Neural cell (in vitro differentiated cells): ENCODE measurements at regions not wholly inside any gene's neighbourhood (a gene's known extent, or its start where the extent isn't known, plus 50 kb on each side); places are given as distances from the start of the nearest gene placed in this dataset.

Experiments used
- H2AFZ ChIP-seq: fragments of 200-600, 300-800 bp; sonication (generic), shearing (Covaris generic); 2 replicates; pipeline ENCODE4 v1.6.0; 2014; ENCODE audit warnings: low read depth, mild to moderate bottlenecking, antibody characterized with exemption, low read length, moderate library complexity
- H3F3A ChIP-seq: fragments of 200-600 bp; shearing (Covaris generic); 2 replicates; pipeline ENCODE4 v1.6.1; 2016; ENCODE audit warnings: mild to moderate bottlenecking, moderate library complexity, mixed read lengths, antibody characterized with exemption, low read length; ENCODE audit not compliant: insufficient read depth, poor library complexity, severe bottlenecking
- H3K27ac ChIP-seq: fragments of 200-600, 300-800 bp; sonication (generic), shearing (Covaris generic); 2 replicates; pipeline ENCODE4 v1.5.1; 2014; ENCODE audit warnings: mild to moderate bottlenecking, low read length, moderate library complexity
- H3K27me3 ChIP-seq: fragments of 300-800, 200-600 bp; sonication (generic), shearing (Covaris generic); 2 replicates; pipeline ENCODE4 v1.6.0; 2014; ENCODE audit warnings: mild to moderate bottlenecking, low read depth, low read length, moderate library complexity; ENCODE audit not compliant: insufficient read depth
- H3K36me3 ChIP-seq: fragments of 300-800, 200-600 bp; sonication (generic), shearing (Covaris generic); 2 replicates; pipeline ENCODE4 v1.5.1; 2014; ENCODE audit warnings: mild to moderate bottlenecking, antibody characterized with exemption, low read length, moderate library complexity; ENCODE audit not compliant: insufficient read depth
- H3K4me2 ChIP-seq: fragments of 300-800, 200-600 bp; sonication (generic), shearing (Covaris generic); 2 replicates; pipeline ENCODE4 v1.6.0; 2014; ENCODE audit warnings: mild to moderate bottlenecking, low read length
- H3K4me3 ChIP-seq: fragments of 300-800, 200-600 bp; sonication (generic), shearing (Covaris generic); 2 replicates; pipeline ENCODE4 v1.5.1; 2014; ENCODE audit warnings: mild to moderate bottlenecking, low read length, moderate library complexity
- H3K79me2 ChIP-seq: fragments of 200-600 bp; shearing (Covaris generic); replicated peaks from 2 replicates; pipeline ENCODE4 v1.6.0; 2014; ENCODE audit warnings: mild to moderate bottlenecking, low read length, moderate library complexity; ENCODE audit not compliant: insufficient read depth
- H3K9ac ChIP-seq: fragments of 300-800, 200-600 bp; sonication (generic), shearing (Covaris generic); 2 replicates; pipeline ENCODE4 v1.6.1; 2016; ENCODE audit warnings: mild to moderate bottlenecking, low read length, mixed read lengths
- H3K9me2 ChIP-seq: fragments of 200-600 bp; shearing (Covaris generic); 2 replicates; pipeline ENCODE4 v1.6.1; 2016; ENCODE audit warnings: mild to moderate bottlenecking, low read length, mixed read lengths; ENCODE audit not compliant: insufficient read depth
- H3K9me3 ChIP-seq: fragments of 200-600, 300-800 bp; sonication (generic), shearing (Covaris generic); 2 replicates; pipeline ENCODE4 v1.6.1; 2016; ENCODE audit warnings: mild to moderate bottlenecking, mixed run types, low read length, moderate library complexity, mixed read lengths
- H4K20me1 ChIP-seq: fragments of 200-600 bp; shearing (Covaris generic); 2 replicates; pipeline ENCODE4 v1.6.1; 2016; ENCODE audit warnings: mild to moderate bottlenecking, mixed run types; ENCODE audit not compliant: insufficient read depth
- CTCF ChIP-seq: fragments of 450-650 bp; IDR thresholded peaks from 2 replicates; pipeline ENCODE4 v1.5.1; 2014; ENCODE audit warnings: antibody characterized with exemption, mild to moderate bottlenecking, moderate library complexity; ENCODE audit not compliant: poor library complexity, severe bottlenecking
- EP300 ChIP-seq: fragments of 450-650 bp; conservative IDR thresholded peaks from 2 replicates; pipeline ENCODE4 v1.6.1; 2014; ENCODE audit warnings: antibody characterized with exemption, mild to moderate bottlenecking, moderate library complexity; ENCODE audit not compliant: poor library complexity, severe bottlenecking
- EZH2 ChIP-seq: fragments of 200-600, 300-800 bp; shearing (Covaris generic), sonication (generic); IDR thresholded peaks from 2 replicates; pipeline ENCODE4 v1.6.1; 2014; ENCODE audit warnings: antibody characterized with exemption, low read length, borderline replicate concordance, mild to moderate bottlenecking; ENCODE audit not compliant: insufficient read depth, poor library complexity, severe bottlenecking
- MXI1 ChIP-seq: fragments of 450-650 bp; conservative IDR thresholded peaks from 2 replicates; pipeline ENCODE4 v1.6.1; 2014; ENCODE audit warnings: antibody characterized with exemption, mild to moderate bottlenecking; ENCODE audit not compliant: poor library complexity, severe bottlenecking
- POLR2AphosphoS5 ChIP-seq: IDR thresholded peaks from 2 replicates; pipeline ENCODE4 v1.6.1; 2012
- RAD21 ChIP-seq: fragments of 450-650 bp; conservative IDR thresholded peaks from 2 replicates; pipeline ENCODE4 v1.6.1; 2014; ENCODE audit warnings: antibody characterized with exemption, mild to moderate bottlenecking, moderate library complexity
- REST ChIP-seq: IDR thresholded peaks from 2 replicates; pipeline ENCODE4 v1.6.1; 2012; ENCODE audit warnings: borderline replicate concordance
- SMC3 ChIP-seq: fragments of 450-650 bp; conservative IDR thresholded peaks from 2 replicates; pipeline ENCODE4 v1.6.1; 2014; ENCODE audit warnings: antibody characterized with exemption, mild to moderate bottlenecking, moderate library complexity; ENCODE audit not compliant: poor library complexity
- TAF1 ChIP-seq: IDR thresholded peaks from 2 replicates; pipeline ENCODE4 v1.6.1; 2012; ENCODE audit warnings: low read depth

- no peaks in the 10 kb centered on the region for H4K20me1 ChIP-seq
- no peaks in the 10 kb centered on the region for H3F3A ChIP-seq
- H3K27ac ChIP-seq, result no peak overlapping the region
- no peak for TF ChIP-seq RAD21
- no peaks in the 10 kb centered on the region for H3K27me3 ChIP-seq
- no peaks in the 10 kb centered on the region for H3K79me2 ChIP-seq
- no peak overlapping the region for H3K9ac ChIP-seq
- no peak overlapping the region for H2AFZ ChIP-seq
- H3K9me3 ChIP-seq, result no peaks in the 10 kb centered on the region
- no peaks in the 10 kb centered on the region for H3K9me2 ChIP-seq
- H3K4me3 ChIP-seq, result no peak overlapping the region
- no peaks in the 10 kb centered on the region for H3K36me3 ChIP-seq
- H3K4me2 ChIP-seq, result no peak overlapping the region
Observed at GRCh38 chr4:173735585-173735984, 205.6 kb upstream of the HAND2 start.

- H3K4me2 ChIP-seq, result no peak overlapping the region
- no peaks in the 10 kb centered on the region for H3K27me3 ChIP-seq
- no peaks in the 10 kb centered on the region for H3K79me2 ChIP-seq
- H3K27ac ChIP-seq, result no peak overlapping the region
- H3K9ac ChIP-seq, result no peak overlapping the region
- no peaks in the 10 kb centered on the region for H3K36me3 ChIP-seq
- no peak overlapping the region for H3K4me3 ChIP-seq
- H4K20me1 ChIP-seq, result no peaks in the 10 kb centered on the region
- no peak for TF ChIP-seq REST
- TF ChIP-seq RAD21, result no peak
- TF ChIP-seq EZH2, result no peak
- TF ChIP-seq POLR2AphosphoS5, result no peak
- no peak for TF ChIP-seq SMC3
- no peak for TF ChIP-seq MXI1
- no peak for TF ChIP-seq TAF1
- no peak for TF ChIP-seq EP300
- no peak for TF ChIP-seq CTCF
- no peaks in the 10 kb centered on the region for H3F3A ChIP-seq
- no peak overlapping the region for H2AFZ ChIP-seq
- H3K9me3 ChIP-seq, result no peaks in the 10 kb centered on the region
- H3K9me2 ChIP-seq, result no peaks in the 10 kb centered on the region
Observed at GRCh38 chr4:173735049-173735448, 205.0 kb upstream of the HAND2 start.

- Histone ChIP-seq H4K20me1 (no peaks in the 10 kb centered on the region), H3K9me3 (no peaks in the 10 kb centered on the region), H3K79me2 (no peaks in the 10 kb centered on the region), H3K9me2 (no peaks in the 10 kb centered on the region), H3K27ac (no peak overlapping the region), H3K4me3 (no peak overlapping the region), H3K9ac (no peak overlapping the region), H3K27me3 (no peaks in the 10 kb centered on the region), H3K4me2 (no peak overlapping the region), H3K36me3 (no peaks in the 10 kb centered on the region), H2AFZ (no peak overlapping the region), H3F3A (no peaks in the 10 kb centered on the region)
- TF ChIP-seq TAF1 (no peak), CTCF (no peak), POLR2AphosphoS5 (no peak), EZH2 (no peak), REST (no peak), MXI1 (no peak), RAD21 (no peak), EP300 (no peak), SMC3 (no peak)
Observed at GRCh38 chr4:173731257-173731656, 201.2 kb upstream of the HAND2 start.
